Naive thymus-derived CD4-positive, alpha-beta T cell (primary cell): ENCODE measurements at regions not wholly inside any gene's neighbourhood (a gene's known extent, or its start where the extent isn't known, plus 50 kb on each side); places are given as distances from the start of the nearest gene placed in this dataset.
"Not testable (repeated sequence)": the region's sequence is repeated elsewhere in the genome, so short reads cannot be mapped to it uniquely, and the experiment has no call there.

Experiments used
- ATAC-seq: fragments of 150-1000 bp; cut with Tn5 transposase; 2 replicates; pipeline ENCODE4 v1.10.0; 2021; ENCODE audit warnings: mild to moderate bottlenecking, moderate library complexity
- CTCF ChIA-PET: fragments of 350-600 bp; sonication (Branson Sonifier 250); formaldehyde crosslinking; loops from one replicate; lab custom pipeline; 2021; ENCODE audit warnings: antibody characterized with exemption; lab: Charles Lee
- POLR2A ChIA-PET: fragments of 350-600 bp; sonication (Branson Sonifier 250); formaldehyde crosslinking; loops from one replicate; lab custom pipeline; 2021; ENCODE audit warnings: antibody characterized with exemption, inconsistent platforms; lab: Charles Lee
- DNase-seq, 9 donors: peaks; one replicate each; pipeline versions ENCODE4 v3.0.0 to v3.0.0-alpha.2; 2020 to 2022; ENCODE audit warnings: mixed read lengths in 1 of 9
- H3K27ac ChIP-seq: one replicate; pipeline ENCODE4 v1.7.0; 2013; ENCODE audit warnings: mild to moderate bottlenecking, low read depth, low read length, moderate library complexity
- H3K27me3 ChIP-seq, 2 donors: one replicate each; pipeline ENCODE4 v1.7.0; 2013; ENCODE audit warnings: low read length in 2 of 2, mild to moderate bottlenecking in 2 of 2, moderate library complexity in 2 of 2; ENCODE audit not compliant: control insufficient read depth in 2 of 2, insufficient read depth in 2 of 2
- H3K36me3 ChIP-seq, 3 experiments: 1 replicate in 2 of 3; 2 replicates in 1 of 3; pipeline ENCODE4 v1.7.0; 2013; ENCODE audit warnings: low read length in 3 of 3, mild to moderate bottlenecking in 3 of 3, moderate library complexity in 1 of 3; ENCODE audit not compliant: insufficient read depth in 3 of 3, control insufficient read depth in 2 of 3
- H3K4me1 ChIP-seq, 2 donors: one replicate each; pipeline ENCODE4 v1.7.0; 2013; ENCODE audit warnings: low read length in 2 of 2, mild to moderate bottlenecking in 2 of 2, moderate library complexity in 1 of 2; ENCODE audit not compliant: control insufficient read depth in 2 of 2, insufficient read depth in 2 of 2
- H3K4me3 ChIP-seq: 2 replicates; pipeline ENCODE4 v1.7.0; 2013; ENCODE audit warnings: mild to moderate bottlenecking, low read length
- H3K9me3 ChIP-seq, 3 experiments: 1 replicate in 2 of 3; 2 replicates in 1 of 3; pipeline ENCODE4 v1.7.0; 2013; ENCODE audit warnings: low read length in 3 of 3; ENCODE audit not compliant: control insufficient read depth in 2 of 3
- H3K27ac Mint-ChIP-seq, 9 donors: one replicate each; pipeline ENCODE4 v1.8.0; 2020 to 2022; ENCODE audit warnings: mixed read lengths in 9 of 9, mild to moderate bottlenecking in 8 of 9, moderate library complexity in 5 of 9, inconsistent platforms in 2 of 9
- H3K27me3 Mint-ChIP-seq, 5 donors: one replicate each; pipeline ENCODE4 v1.8.0; 2021 to 2022; ENCODE audit warnings: mixed read lengths in 5 of 5, mild to moderate bottlenecking in 1 of 5
- H3K36me3 Mint-ChIP-seq, 5 donors: one replicate each; pipeline ENCODE4 v1.8.0; 2020 to 2022; ENCODE audit warnings: mixed read lengths in 5 of 5, mild to moderate bottlenecking in 3 of 5, inconsistent platforms in 1 of 5
- H3K4me1 Mint-ChIP-seq, 7 donors: one replicate each; pipeline ENCODE4 v1.8.0; 2020 to 2022; ENCODE audit warnings: mixed read lengths in 7 of 7, mild to moderate bottlenecking in 3 of 7, inconsistent platforms in 1 of 7
- H3K4me3 Mint-ChIP-seq, 10 donors: one replicate each; pipeline ENCODE4 v1.8.0; 2020 to 2022; ENCODE audit warnings: mild to moderate bottlenecking in 10 of 10, mixed read lengths in 10 of 10, moderate library complexity in 6 of 10, inconsistent platforms in 2 of 10
- H3K9me3 Mint-ChIP-seq, 11 donors: one replicate each; pipeline ENCODE4 v1.8.0; 2020 to 2022; ENCODE audit warnings: mixed read lengths in 11 of 11, mild to moderate bottlenecking in 4 of 11, inconsistent platforms in 1 of 11, moderate library complexity in 1 of 11
- intact Hi-C, 2 donors: fragments of 100-400 bp; cut with micrococcal nuclease; formaldehyde crosslinking; loops; one replicate each; pipeline ENCODE4 v1.15.1; 2023

DNA sequence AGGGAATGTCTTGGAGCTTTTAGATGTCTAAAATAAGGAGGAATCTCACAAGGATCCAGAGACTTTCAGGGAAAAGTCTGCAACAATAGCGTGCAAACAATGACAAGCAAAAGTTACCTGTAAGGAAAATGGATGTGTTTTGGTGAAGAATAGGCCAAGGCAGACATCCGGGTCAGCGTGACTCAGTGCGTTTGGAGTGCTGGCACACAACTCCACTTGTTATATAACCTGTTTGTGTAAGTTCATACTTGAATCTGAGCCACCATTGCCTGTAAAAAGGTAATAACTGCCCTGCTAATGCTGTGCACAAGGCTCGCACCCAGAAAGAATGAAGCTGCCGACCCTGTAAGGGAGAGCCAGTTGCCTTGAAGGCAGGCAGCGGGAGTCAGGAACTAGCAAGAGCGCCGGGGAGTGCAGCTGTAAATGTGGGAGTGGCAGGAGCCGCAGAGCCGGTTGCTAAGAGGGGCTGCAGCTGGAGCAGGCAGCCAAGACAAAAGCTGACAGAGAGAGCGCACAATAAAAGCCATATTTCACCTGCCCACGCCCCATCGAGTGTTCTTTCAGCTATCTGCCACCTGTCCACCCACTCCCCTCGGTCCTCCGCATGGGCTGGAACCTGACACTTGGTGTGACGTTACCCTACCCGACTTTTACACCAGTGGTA lies 638.5 kb upstream of the MIS18BP1 start:
- Histone ChIP-seq H3K27me3 (no peaks in the 10 kb centered on the region), H3K36me3 (no peaks in the 10 kb centered on the region), H3K4me1 (no peaks in the 10 kb centered on the region), H3K4me3 (no peak overlapping the region), H3K9me3 (no peaks in the 10 kb centered on the region), H3K27ac (no peak overlapping the region)
- peaks cover 0 to 3% (median 0%) of the 10 kb centered on the region in 5 donors for H3K27me3 Mint-ChIP-seq
- POLR2A ChIA-PET, result no interaction called here
- peaks cover 0 to 15% (median 8%) of the 10 kb centered on the region in 11 donors for H3K9me3 Mint-ChIP-seq
- ATAC-seq, result no peak
- no peak overlapping the region for H3K27ac Mint-ChIP-seq
- H3K4me1 Mint-ChIP-seq, result no peaks in the 10 kb centered on the region
- DNase-seq, result no peak
- CTCF ChIA-PET, result no interaction called here
- H3K36me3 Mint-ChIP-seq, result peaks cover 0 to 8% (median 0%) of the 10 kb centered on the region in 5 donors
- intact Hi-C loops, result no loop called here
- no peak overlapping the region for H3K4me3 Mint-ChIP-seq

DNA sequence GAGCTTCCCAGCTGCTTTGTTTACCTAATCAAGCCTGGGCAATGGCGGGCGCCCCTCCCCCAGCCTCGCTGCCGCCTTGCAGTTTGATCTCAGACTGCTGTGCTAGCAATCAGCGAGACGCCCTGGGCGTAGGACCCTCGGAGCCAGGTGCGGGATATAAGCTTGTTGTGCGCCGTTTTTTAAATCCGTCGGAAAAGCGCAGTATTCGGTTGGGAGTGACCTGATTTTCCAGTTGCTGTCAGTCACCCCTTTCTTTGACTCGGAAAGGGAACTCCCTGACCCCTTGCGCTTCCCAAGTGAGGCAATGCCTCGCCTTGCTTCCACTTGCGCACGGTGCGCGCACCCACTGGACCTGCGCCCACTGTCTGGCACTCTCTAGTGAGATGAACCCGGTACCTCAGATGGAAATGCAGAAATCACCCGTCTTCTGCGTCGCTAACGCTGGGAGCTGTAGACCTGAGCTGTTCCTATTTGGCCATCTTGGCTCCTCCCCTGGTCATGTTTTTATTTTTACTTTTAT lies 635.8 kb upstream of the MIS18BP1 start:
- H3K27me3 Mint-ChIP-seq, H3K27ac Mint-ChIP-seq, H3K27ac ChIP-seq, H3K4me3 ChIP-seq, POLR2A ChIA-PET, DNase-seq, H3K4me1 Mint-ChIP-seq, H3K9me3 ChIP-seq, H3K4me1 ChIP-seq, H3K36me3 ChIP-seq, CTCF ChIA-PET, ATAC-seq, H3K36me3 Mint-ChIP-seq, H3K27me3 ChIP-seq, H3K4me3 Mint-ChIP-seq, intact Hi-C loops: not testable (repeated sequence)
- peaks cover 0 to 15% (median 8%) of the 10 kb centered on the region in 11 donors for H3K9me3 Mint-ChIP-seq

DNA sequence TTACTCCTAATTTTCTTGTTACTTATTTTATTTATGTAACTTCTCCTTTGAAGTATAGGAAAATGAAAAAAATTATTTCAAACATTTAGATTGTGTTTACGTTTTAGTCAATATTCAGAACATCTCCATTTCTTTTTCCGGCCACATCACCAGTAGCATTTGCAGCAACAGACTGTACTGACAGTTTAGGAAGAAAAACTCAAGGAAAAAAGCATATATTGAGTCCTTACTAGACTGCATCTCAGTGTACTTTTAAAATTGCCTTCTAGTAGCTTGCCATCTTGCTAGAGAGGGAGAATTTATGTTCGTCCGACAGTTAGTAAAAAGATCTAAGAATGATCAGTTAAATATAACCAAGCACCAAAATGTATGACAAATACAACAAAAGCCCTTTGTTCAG lies 625.0 kb upstream of the MIS18BP1 start:
- POLR2A ChIA-PET, result no interaction called here
- H3K4me1 Mint-ChIP-seq, result no peaks in the 10 kb centered on the region
- H3K36me3 Mint-ChIP-seq, result no peaks in the 10 kb centered on the region
- H3K36me3 ChIP-seq, result no peaks in the 10 kb centered on the region
- H3K4me3 ChIP-seq, result no peak overlapping the region
- H3K27me3 Mint-ChIP-seq, result no peaks in the 10 kb centered on the region
- H3K9me3 ChIP-seq, result peaks cover 0 to 10% (median 0%) of the 10 kb centered on the region in 3 experiments
- no peak overlapping the region for H3K27ac ChIP-seq
- no peak for ATAC-seq
- H3K4me3 Mint-ChIP-seq, result no peak overlapping the region
- intact Hi-C loops, result no loop called here
- H3K27me3 ChIP-seq, result no peaks in the 10 kb centered on the region
- no peak overlapping the region for H3K27ac Mint-ChIP-seq
- no peaks in the 10 kb centered on the region for H3K4me1 ChIP-seq
- CTCF ChIA-PET, result interaction anchor here (0.7 kb wide), 1 partner anchor 148 kb away, joined by 4 read pairs; no protein-coding TSS in a partner anchor
- DNase-seq, result no peak
- peaks cover 0 to 12% (median 4%) of the 10 kb centered on the region in 11 donors for H3K9me3 Mint-ChIP-seq

DNA sequence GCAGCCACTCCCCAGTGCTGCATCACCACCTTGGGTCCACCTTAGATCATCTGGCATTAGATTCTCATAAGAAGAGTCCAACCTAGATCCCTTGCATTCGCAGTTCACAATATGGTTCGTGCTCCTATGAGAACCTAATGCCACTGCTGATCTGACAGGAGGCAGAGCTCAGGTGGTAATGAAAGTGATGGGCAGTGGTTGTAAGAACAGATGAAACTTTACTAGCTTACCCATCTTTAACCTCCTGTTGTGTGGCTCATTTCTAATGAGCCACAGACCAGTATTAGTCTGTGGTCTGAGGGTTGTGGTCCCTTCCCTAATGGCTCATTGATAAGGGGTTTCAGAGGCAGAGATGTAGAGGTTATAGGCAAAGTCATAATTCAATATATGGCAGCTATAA lies 615.9 kb upstream of the MIS18BP1 start:
- no peak overlapping the region for H3K4me3 Mint-ChIP-seq
- H3K27me3 Mint-ChIP-seq, result no peaks in the 10 kb centered on the region
- Histone ChIP-seq H3K27me3 (no peaks in the 10 kb centered on the region), H3K9me3 (no peaks in the 10 kb centered on the region), H3K4me3 (no peak overlapping the region), H3K4me1 (no peaks in the 10 kb centered on the region), H3K36me3 (no peaks in the 10 kb centered on the region), H3K27ac (no peak overlapping the region)
- peaks cover 0 to 3% (median 0%) of the 10 kb centered on the region in 5 donors for H3K36me3 Mint-ChIP-seq
- H3K27ac Mint-ChIP-seq, result no peak overlapping the region
- peaks cover 6 to 38% (median 18%) of the 10 kb centered on the region in 11 donors for H3K9me3 Mint-ChIP-seq
- no peak for DNase-seq
- no peak for ATAC-seq
- no peaks in the 10 kb centered on the region for H3K4me1 Mint-ChIP-seq
- POLR2A ChIA-PET, result no interaction called here
- intact Hi-C loops, result no loop called here
- CTCF ChIA-PET, result no interaction called here

DNA sequence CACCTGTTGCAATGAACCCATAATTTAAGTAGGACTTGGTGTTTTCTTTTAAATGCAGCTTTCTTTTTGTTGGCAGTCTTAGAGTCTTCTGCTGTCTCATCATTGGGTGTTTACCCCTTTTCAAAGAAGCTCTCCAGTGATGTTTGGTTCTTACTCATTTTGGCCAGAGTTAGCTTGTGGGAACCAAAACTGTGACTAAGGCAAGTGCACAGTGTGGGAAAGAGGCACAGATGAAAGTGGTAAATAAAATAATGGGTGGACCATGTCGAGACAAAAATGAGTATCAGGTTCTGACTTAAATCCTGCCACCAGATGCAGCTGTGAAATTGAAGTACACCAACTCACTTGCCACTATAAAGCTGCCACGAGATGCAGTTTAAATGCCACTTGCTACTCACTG lies 615.4 kb upstream of the MIS18BP1 start:
- H3K4me1 ChIP-seq, result no peaks in the 10 kb centered on the region
- no peak overlapping the region for H3K4me3 ChIP-seq
- intact Hi-C loops, result no loop called here
- no peak overlapping the region for H3K4me3 Mint-ChIP-seq
- no peaks in the 10 kb centered on the region for H3K9me3 ChIP-seq
- H3K36me3 ChIP-seq, result no peaks in the 10 kb centered on the region
- ChIA-PET CTCF (interaction anchor here (1.1 kb wide), 1 partner anchor 11 kb away, joined by 3 read pairs; no protein-coding TSS in a partner anchor), POLR2A (no interaction called here)
- DNase-seq (no peak), ATAC-seq (no peak)
- H3K27ac Mint-ChIP-seq, result no peak overlapping the region
- no peak overlapping the region for H3K27ac ChIP-seq
- H3K9me3 Mint-ChIP-seq, result peaks cover 6 to 38% (median 18%) of the 10 kb centered on the region in 11 donors
- no peaks in the 10 kb centered on the region for H3K4me1 Mint-ChIP-seq
- no peaks in the 10 kb centered on the region for H3K27me3 ChIP-seq
- no peaks in the 10 kb centered on the region for H3K27me3 Mint-ChIP-seq
- H3K36me3 Mint-ChIP-seq, result peaks cover 0 to 3% (median 0%) of the 10 kb centered on the region in 5 donors

DNA sequence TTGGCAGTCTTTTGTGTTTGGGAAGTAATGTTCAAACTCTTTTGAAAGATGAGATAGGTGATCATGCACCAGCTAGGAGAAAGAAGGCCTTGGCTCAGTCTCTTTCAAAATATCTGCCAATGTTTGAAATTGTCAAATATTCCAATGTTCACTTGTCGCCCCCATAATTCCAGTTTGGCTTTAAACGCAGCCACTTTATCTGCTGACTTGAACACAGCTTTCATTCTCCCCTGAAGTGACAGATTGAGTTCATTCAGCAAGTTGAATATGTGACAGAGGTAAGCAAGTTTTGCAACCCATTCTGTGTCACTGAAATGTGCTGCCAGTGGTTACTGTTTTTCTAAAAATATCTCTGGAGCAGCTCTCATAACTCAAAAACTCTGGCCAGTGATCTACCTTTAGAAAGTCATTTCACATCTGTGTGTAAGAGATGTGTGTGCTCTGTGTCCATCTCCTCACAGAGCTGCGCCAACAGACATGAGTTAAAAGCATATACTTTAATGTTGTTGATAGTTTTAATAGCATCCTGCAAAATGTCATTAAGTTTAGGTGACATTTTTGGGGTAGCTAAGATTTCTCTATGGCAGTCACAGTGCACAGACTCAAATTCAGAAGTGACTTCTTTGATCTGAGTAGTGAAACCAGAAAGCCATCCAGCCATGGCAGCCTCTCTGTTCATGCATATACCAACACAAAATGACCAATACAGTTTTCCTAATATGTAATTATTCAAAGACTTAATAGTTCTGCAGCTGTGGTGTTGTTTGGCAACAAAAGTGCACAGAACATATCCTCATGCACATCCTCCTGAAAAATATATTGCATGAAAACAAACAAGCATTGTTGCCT lies 614.3 kb upstream of the MIS18BP1 start:
- Mint-ChIP-seq H3K27ac (no peak overlapping the region), H3K36me3 (peaks cover 0 to 3% (median 0%) of the 10 kb centered on the region in 5 donors), H3K9me3 (peaks cover 9 to 35% (median 19%) of the 10 kb centered on the region in 11 donors), H3K4me1 (no peaks in the 10 kb centered on the region), H3K27me3 (no peaks in the 10 kb centered on the region), H3K4me3 (no peak overlapping the region)
- ATAC-seq (no peak), DNase-seq (no peak)
- Histone ChIP-seq H3K4me1 (no peaks in the 10 kb centered on the region), H3K4me3 (no peak overlapping the region), H3K27ac (no peak overlapping the region), H3K36me3 (no peaks in the 10 kb centered on the region), H3K27me3 (no peaks in the 10 kb centered on the region), H3K9me3 (no peaks in the 10 kb centered on the region)
- ChIA-PET POLR2A (no interaction called here), CTCF (interaction anchor here (1.1 kb wide), 1 partner anchor 10 kb away, joined by 3 read pairs; no protein-coding TSS in a partner anchor)
- intact Hi-C loops, result no loop called here
